NCI-H1092 treated with DMSO at 0.1 percent for 48 hours (cell line): ENCODE measurements at regions not wholly inside any gene's neighbourhood (a gene's known extent, or its start where the extent isn't known, plus 50 kb on each side); places are given as distances from the start of the nearest gene placed in this dataset.
A peak's percentile ranks its signal among the peaks of the same experiment; 100 is the strongest.

ENCODE experiments used
- DNase-seq: peaks from one replicate; lab custom pipeline; 2025; lab: John Stamatoyannopoulos, UW

GRCh38 chr20:50242548-50242862 is 51.9 kb downstream of the CEBPB start:
- DNase-seq: no peak

- peak; percentile 79 for DNase-seq
These were observed 52.4 kb downstream of the CEBPB start for GRCh38 chr20:50242863-50243609.

- DNase-seq: no peak
These were observed 53.2 kb downstream of the CEBPB start for GRCh38 chr20:50243610-50244351.

- no peak for DNase-seq
These were observed 53.9 kb downstream of the CEBPB start for GRCh38 chr20:50244352-50245149.

- no peak for DNase-seq
These were observed 55.1 kb downstream of the CEBPB start for GRCh38 chr20:50245498-50246366.

GRCh38 chr20:50246367-50247195 is 56.0 kb downstream of the CEBPB start:
- no peak for DNase-seq

- no peak for DNase-seq
These were observed 56.8 kb downstream of the CEBPB start for GRCh38 chr20:50247196-50248094.

GRCh38 chr20:50248104-50248641 is 57.5 kb downstream of the CEBPB start:
- DNase-seq: no peak

- DNase-seq: no peak
These were observed 59.1 kb downstream of the CEBPB start for GRCh38 chr20:50249447-50250388.

GRCh38 chr20:50250679-50251382 is 60.2 kb downstream of the CEBPB start:
- DNase-seq: no peak

GRCh38 chr20:50251383-50251748 is 60.7 kb downstream of the CEBPB start:
- no peak for DNase-seq

- no peak for DNase-seq
These were observed 61.4 kb downstream of the CEBPB start for GRCh38 chr20:50251992-50252511.

GRCh38 chr20:50252701-50253100 is 62.1 kb downstream of the CEBPB start:
- no peak for DNase-seq

GRCh38 chr20:50253101-50253500 is 62.5 kb downstream of the CEBPB start:
- no peak for DNase-seq

- no peak for DNase-seq
These were observed 63.9 kb downstream of the CEBPB start for GRCh38 chr20:50254466-50255079.

- no peak for DNase-seq
These were observed 65.9 kb downstream of the CEBPB start for GRCh38 chr20:50256577-50256976.

- DNase-seq: no peak
These were observed 67.2 kb downstream of the CEBPB start for GRCh38 chr20:50257860-50258259.
